ENCODE measurements at regions not wholly inside any gene's neighbourhood (a gene's known extent, or its start where the extent isn't known, plus 50 kb on each side); places are given as distances from the start of the nearest gene placed in this dataset.

- Mint-ChIP-seq H3K27ac (no peak overlapping the region), H3K27me3 (ENCODE audit: low read depth) (no peaks in the 10 kb centered on the region), H3K9me3 (no peaks in the 10 kb centered on the region), H3K4me1 (ENCODE audit: low read depth) (no peaks in the 10 kb centered on the region), H3K4me3 (no peak overlapping the region), H3K36me3 (ENCODE audit: low read depth) (no peaks in the 10 kb centered on the region)
These were observed 359.6 kb upstream of the USP24 start for GRCh38 chr1:55574691-55575225.

GRCh38 chr1:55572878-55573734 lies 357.9 kb upstream of the USP24 start:
- H3K4me1 Mint-ChIP-seq (ENCODE audit: low read depth) = no peaks in the 10 kb centered on the region
- H3K4me3 Mint-ChIP-seq = no peak overlapping the region
- no peaks in the 10 kb centered on the region for H3K36me3 Mint-ChIP-seq (ENCODE audit: low read depth)
- no peak overlapping the region for H3K27ac Mint-ChIP-seq
- no peaks in the 10 kb centered on the region for H3K9me3 Mint-ChIP-seq
- H3K27me3 Mint-ChIP-seq (ENCODE audit: low read depth) = no peaks in the 10 kb centered on the region

DNA sequence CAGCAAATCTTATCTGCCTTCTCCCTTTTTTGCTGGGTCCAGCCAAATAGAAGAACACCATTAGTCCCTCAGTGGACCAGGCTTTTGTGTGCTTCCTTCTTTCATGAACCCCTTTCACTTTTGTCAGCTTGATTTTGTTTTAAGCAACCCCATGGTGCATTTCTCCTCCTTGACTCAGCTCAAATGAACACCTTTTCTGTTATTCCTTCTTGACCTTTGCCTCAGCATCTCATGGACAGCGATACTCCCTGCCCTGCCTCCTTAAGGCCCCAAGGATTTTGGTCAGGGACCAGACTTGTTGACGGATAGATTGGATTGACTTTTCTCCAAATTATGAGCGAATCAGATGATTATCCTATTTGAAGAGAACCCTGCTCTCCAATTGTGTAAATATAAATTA lies 356.6 kb upstream of the USP24 start:
- Mint-ChIP-seq H3K27me3 (ENCODE audit: low read depth) (no peaks in the 10 kb centered on the region), H3K36me3 (ENCODE audit: low read depth) (no peaks in the 10 kb centered on the region), H3K4me3 (no peak overlapping the region)

GRCh38 chr1:55569417-55569816 lies 354.3 kb upstream of the USP24 start:
- Mint-ChIP-seq H3K4me1 (ENCODE audit: low read depth) (no peaks in the 10 kb centered on the region), H3K27ac (no peak overlapping the region), H3K27me3 (ENCODE audit: low read depth) (no peaks in the 10 kb centered on the region), H3K9me3 (no peaks in the 10 kb centered on the region), H3K4me3 (no peak overlapping the region), H3K36me3 (ENCODE audit: low read depth) (no peaks in the 10 kb centered on the region)

More for the DNA sequence above, 356.6 kb upstream of the USP24 start:
- Mint-ChIP-seq H3K4me1 (ENCODE audit: low read depth) (no peaks in the 10 kb centered on the region), H3K27ac (no peak overlapping the region), H3K9me3 (no peaks in the 10 kb centered on the region)

- no peaks in the 10 kb centered on the region for H3K4me1 Mint-ChIP-seq (ENCODE audit: low read depth)
- H3K27ac Mint-ChIP-seq = no peak overlapping the region
- no peak overlapping the region for H3K4me3 Mint-ChIP-seq
- no peaks in the 10 kb centered on the region for H3K9me3 Mint-ChIP-seq
- H3K36me3 Mint-ChIP-seq (ENCODE audit: low read depth) = no peaks in the 10 kb centered on the region
- H3K27me3 Mint-ChIP-seq (ENCODE audit: low read depth) = no peaks in the 10 kb centered on the region
These were observed 353.6 kb upstream of the USP24 start for GRCh38 chr1:55568732-55569131.

DNA sequence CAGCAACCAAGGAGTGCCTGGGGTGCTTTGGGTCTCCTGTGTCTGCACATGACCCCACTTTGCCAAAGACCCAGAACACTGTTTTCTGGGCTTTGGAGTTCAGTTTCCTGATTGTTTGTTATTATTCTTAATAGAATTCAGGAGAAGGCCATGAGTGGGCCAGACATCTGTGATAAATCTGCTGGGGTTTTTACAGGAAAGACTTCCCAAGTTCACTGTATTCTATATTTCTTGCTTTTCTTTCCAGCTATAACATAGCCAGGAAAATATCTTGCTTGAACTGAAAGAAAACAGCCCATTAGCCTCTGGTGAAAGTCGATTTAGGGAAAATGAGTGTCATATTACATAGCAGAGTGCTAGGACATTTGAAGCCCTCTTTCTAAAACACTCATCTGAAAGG lies 345.1 kb upstream of the USP24 start:
- H3K4me3 Mint-ChIP-seq = no peak overlapping the region
- H3K9me3 Mint-ChIP-seq = peaks cover 4% of the 10 kb centered on the region
- H3K27me3 Mint-ChIP-seq (ENCODE audit: low read depth) = no peaks in the 10 kb centered on the region
- H3K4me1 Mint-ChIP-seq (ENCODE audit: low read depth) = no peaks in the 10 kb centered on the region
- H3K36me3 Mint-ChIP-seq (ENCODE audit: low read depth) = no peaks in the 10 kb centered on the region
- H3K27ac Mint-ChIP-seq = no peak overlapping the region

- Mint-ChIP-seq H3K27ac (no peak overlapping the region), H3K27me3 (ENCODE audit: low read depth) (no peaks in the 10 kb centered on the region), H3K4me1 (ENCODE audit: low read depth) (no peaks in the 10 kb centered on the region), H3K36me3 (ENCODE audit: low read depth) (no peaks in the 10 kb centered on the region), H3K9me3 (peaks cover 4% of the 10 kb centered on the region), H3K4me3 (no peak overlapping the region)
These were observed 344.7 kb upstream of the USP24 start for GRCh38 chr1:55559842-55560241.

DNA sequence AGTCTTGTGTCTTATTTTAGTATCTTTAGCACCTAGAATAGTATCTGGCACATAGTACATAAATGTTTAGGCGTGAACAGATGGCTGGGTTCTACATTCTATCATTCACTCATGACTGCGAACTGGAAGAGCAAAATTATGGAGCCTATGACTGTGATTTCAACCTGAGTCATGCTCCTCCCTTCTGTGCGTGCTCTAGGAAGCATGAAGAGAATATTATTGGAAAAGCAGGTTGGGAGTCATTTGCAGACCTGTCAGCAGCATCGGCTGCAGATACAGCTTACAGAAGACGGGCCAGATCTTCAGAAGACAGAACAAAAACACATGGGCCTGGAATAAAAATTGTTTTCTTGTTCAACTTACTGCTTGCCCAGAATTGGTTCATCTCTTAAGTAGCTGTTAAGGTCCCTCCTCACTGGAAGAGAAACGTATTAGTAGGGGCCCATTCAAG lies 344.0 kb upstream of the USP24 start:
- Mint-ChIP-seq H3K9me3 (peaks cover 4% of the 10 kb centered on the region), H3K27ac (no peak overlapping the region), H3K36me3 (ENCODE audit: low read depth) (no peaks in the 10 kb centered on the region), H3K27me3 (ENCODE audit: low read depth) (no peaks in the 10 kb centered on the region), H3K4me1 (ENCODE audit: low read depth) (no peaks in the 10 kb centered on the region), H3K4me3 (no peak overlapping the region)

DNA sequence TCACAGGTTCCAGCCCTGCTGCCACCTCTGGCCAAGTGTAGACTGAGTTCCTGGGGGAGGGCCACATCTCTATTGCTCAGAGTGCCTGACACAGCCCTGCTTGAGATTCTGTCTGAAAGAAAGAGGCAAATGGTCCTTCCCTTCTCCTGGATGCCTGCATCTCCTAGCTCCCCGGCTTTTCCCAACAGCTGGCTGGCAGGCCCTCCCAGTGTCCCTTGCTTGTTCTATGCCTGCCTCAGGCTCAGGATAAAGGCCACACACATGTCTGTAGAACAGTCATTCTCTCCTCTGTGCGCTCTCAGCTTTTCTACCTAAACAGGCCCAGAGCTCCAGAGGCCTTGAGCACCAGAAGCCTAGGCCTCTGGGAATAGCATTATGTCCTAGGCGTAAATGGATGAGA lies 343.4 kb upstream of the USP24 start:
- no peaks in the 10 kb centered on the region for H3K36me3 Mint-ChIP-seq (ENCODE audit: low read depth)
- no peak overlapping the region for H3K4me3 Mint-ChIP-seq
- no peaks in the 10 kb centered on the region for H3K4me1 Mint-ChIP-seq (ENCODE audit: low read depth)
- H3K27me3 Mint-ChIP-seq (ENCODE audit: low read depth) = no peaks in the 10 kb centered on the region
- H3K9me3 Mint-ChIP-seq = peaks cover 4% of the 10 kb centered on the region
- no peak overlapping the region for H3K27ac Mint-ChIP-seq

- no peak overlapping the region for H3K27ac Mint-ChIP-seq
- H3K9me3 Mint-ChIP-seq = no peaks in the 10 kb centered on the region
- H3K36me3 Mint-ChIP-seq (ENCODE audit: low read depth) = no peaks in the 10 kb centered on the region
- H3K4me1 Mint-ChIP-seq (ENCODE audit: low read depth) = no peaks in the 10 kb centered on the region
- H3K27me3 Mint-ChIP-seq (ENCODE audit: low read depth) = no peaks in the 10 kb centered on the region
- H3K4me3 Mint-ChIP-seq = no peak overlapping the region
These were observed 341.0 kb upstream of the USP24 start for GRCh38 chr1:55555956-55556725.

DNA sequence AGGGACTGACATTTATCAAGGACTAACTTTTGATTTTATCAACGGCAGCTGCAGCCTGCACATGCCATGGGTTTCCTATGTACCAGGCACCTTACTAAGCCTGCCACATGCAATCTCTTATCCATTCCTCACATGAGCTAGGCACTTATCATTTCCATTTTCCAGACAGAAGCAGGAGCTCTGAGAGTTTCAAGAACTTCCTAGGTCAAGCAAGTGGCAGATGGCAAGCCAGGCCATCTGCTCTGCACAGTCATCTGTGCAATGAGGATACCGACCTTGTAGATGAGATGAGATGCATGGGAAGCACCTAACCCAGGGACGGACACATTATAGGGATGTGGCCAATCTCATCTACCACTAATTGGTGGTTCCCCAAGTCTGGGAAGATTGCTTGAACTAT lies 339.4 kb upstream of the USP24 start:
- Mint-ChIP-seq H3K9me3 (no peaks in the 10 kb centered on the region), H3K27ac (no peak overlapping the region), H3K36me3 (ENCODE audit: low read depth) (no peaks in the 10 kb centered on the region), H3K4me1 (ENCODE audit: low read depth) (no peaks in the 10 kb centered on the region), H3K27me3 (ENCODE audit: low read depth) (no peaks in the 10 kb centered on the region), H3K4me3 (no peak overlapping the region)

DNA sequence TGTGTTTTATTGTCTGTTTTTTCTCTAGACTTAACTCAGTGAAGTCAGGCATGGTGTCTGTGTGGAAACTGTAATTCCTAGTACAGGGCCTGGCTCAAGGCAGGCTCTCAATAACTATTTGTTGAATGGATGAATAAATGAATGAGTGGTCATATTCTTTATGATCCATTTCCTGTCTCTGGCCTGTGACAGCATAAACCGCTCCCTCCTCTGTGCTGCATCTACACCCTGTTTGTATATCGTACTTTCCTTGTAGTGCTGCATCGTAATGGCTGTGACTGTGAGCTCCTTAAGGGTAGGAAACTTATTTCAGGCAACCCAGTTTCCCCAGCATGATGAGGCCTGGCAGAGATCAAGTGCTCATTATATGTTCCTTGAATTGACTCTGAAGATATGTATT lies 337.5 kb upstream of the USP24 start:
- H3K4me3 Mint-ChIP-seq = no peak overlapping the region
- no peaks in the 10 kb centered on the region for H3K4me1 Mint-ChIP-seq (ENCODE audit: low read depth)
- no peaks in the 10 kb centered on the region for H3K27me3 Mint-ChIP-seq (ENCODE audit: low read depth)
- no peak overlapping the region for H3K27ac Mint-ChIP-seq
- no peaks in the 10 kb centered on the region for H3K9me3 Mint-ChIP-seq
- no peaks in the 10 kb centered on the region for H3K36me3 Mint-ChIP-seq (ENCODE audit: low read depth)

DNA sequence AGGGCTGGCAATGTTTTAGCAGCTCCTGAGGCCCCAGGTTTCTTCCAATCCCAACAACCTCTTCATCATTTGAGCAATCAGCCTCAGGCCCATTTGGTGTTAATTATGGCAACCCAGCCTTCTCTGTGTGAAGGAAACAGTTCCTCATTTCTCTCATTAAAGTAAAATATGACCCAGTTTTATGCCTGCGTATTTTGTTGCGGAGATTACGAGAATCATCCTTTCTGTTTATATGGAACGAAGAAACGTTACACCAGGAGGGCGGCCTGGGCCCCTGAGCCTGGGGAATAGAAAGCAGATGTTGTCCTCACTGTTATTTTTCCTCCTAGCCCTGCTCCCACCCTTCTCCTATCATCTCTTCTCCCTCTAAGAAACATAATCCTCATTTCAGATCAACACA lies 332.2 kb upstream of the USP24 start:
- no peaks in the 10 kb centered on the region for H3K4me1 Mint-ChIP-seq (ENCODE audit: low read depth)

GRCh38 chr1:55546553-55546952 lies 331.4 kb upstream of the USP24 start:
- H3K27ac Mint-ChIP-seq = no peak overlapping the region

More for the DNA sequence above, 332.2 kb upstream of the USP24 start:
- Mint-ChIP-seq H3K27me3 (ENCODE audit: low read depth) (no peaks in the 10 kb centered on the region), H3K4me3 (no peak overlapping the region), H3K9me3 (no peaks in the 10 kb centered on the region), H3K36me3 (ENCODE audit: low read depth) (no peaks in the 10 kb centered on the region), H3K27ac (no peak overlapping the region)

GRCh38 chr1:55544826-55545225 lies 329.7 kb upstream of the USP24 start:
- no peaks in the 10 kb centered on the region for H3K4me1 Mint-ChIP-seq (ENCODE audit: low read depth)
- H3K36me3 Mint-ChIP-seq (ENCODE audit: low read depth) = no peaks in the 10 kb centered on the region
- no peak overlapping the region for H3K4me3 Mint-ChIP-seq

More at GRCh38 chr1:55546553-55546952, 331.4 kb upstream of the USP24 start:
- Mint-ChIP-seq H3K27me3 (ENCODE audit: low read depth) (no peaks in the 10 kb centered on the region), H3K36me3 (ENCODE audit: low read depth) (no peaks in the 10 kb centered on the region), H3K4me1 (ENCODE audit: low read depth) (no peaks in the 10 kb centered on the region), H3K4me3 (no peak overlapping the region), H3K9me3 (no peaks in the 10 kb centered on the region)

More at GRCh38 chr1:55544826-55545225, 329.7 kb upstream of the USP24 start:
- Mint-ChIP-seq H3K9me3 (no peaks in the 10 kb centered on the region), H3K27ac (no peak overlapping the region), H3K27me3 (ENCODE audit: low read depth) (no peaks in the 10 kb centered on the region)

All from T-helper 1 cell treated with Interleukin-12 subunit alpha and Interleukin-12 subunit beta and Interleukin-4 antibody, amounts not matched to agents 30 μg/mL and 1 μg/mL, for 36 hours (primary cell).